ENCODE measurements at regions not wholly inside any gene's neighbourhood (a gene's known extent, or its start where the extent isn't known, plus 50 kb on each side); places are given as distances from the start of the nearest gene placed in this dataset.

DNA sequence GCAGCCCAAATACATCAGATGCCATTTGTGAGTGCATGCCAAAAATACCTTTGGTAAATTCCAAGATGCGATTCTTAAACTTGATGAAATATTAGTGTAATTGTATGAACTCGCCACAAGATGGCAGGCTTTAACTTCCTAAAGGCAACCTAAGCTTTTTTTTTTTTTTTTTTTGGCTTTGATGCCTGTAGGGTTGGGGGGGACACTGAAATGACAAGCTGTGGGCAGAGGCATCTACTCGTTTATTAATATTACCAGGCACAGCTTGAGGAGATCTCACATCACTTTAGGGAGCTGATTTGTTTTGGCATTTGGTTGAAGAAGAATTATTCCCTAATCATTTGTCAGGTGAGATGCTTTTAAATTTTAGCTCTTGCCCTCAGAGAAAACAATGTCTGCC is 126.7 kb upstream of the CCDC196 start:
- TF ChIP-seq, protein P1, sequence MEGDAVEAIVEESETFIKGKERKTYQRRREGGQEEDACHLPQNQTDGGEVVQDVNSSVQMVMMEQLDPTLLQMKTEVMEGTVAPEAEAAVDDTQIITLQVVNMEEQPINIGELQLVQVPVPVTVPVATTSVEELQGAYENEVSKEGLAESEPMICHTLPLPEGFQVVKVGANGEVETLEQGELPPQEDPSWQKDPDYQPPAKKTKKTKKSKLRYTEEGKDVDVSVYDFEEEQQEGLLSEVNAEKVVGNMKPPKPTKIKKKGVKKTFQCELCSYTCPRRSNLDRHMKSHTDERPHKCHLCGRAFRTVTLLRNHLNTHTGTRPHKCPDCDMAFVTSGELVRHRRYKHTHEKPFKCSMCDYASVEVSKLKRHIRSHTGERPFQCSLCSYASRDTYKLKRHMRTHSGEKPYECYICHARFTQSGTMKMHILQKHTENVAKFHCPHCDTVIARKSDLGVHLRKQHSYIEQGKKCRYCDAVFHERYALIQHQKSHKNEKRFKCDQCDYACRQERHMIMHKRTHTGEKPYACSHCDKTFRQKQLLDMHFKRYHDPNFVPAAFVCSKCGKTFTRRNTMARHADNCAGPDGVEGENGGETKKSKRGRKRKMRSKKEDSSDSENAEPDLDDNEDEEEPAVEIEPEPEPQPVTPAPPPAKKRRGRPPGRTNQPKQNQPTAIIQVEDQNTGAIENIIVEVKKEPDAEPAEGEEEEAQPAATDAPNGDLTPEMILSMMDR (conservative IDR thresholded peaks at IDR 0.05 in 1 of 2, IDR thresholded peaks at IDR 0.05 in 1 of 2; ENCODE audit: low read depth in 1 of 2, low read length in 2 of 2) = peak; percentile 54 to 59
- TF ChIP-seq EZH2 (IDR thresholded peaks at IDR 0.05; ENCODE audit: low read length, missing control alignments) = no peak

Measured in fibroblast of lung (primary cell).